HCT116 (cell line): ENCODE measurements at regions not wholly inside any gene's neighbourhood (a gene's known extent, or its start where the extent isn't known, plus 50 kb on each side); places are given as distances from the start of the nearest gene placed in this dataset.

Experiments
- CTCF ChIP-seq, 3 experiments: fragments of 200-600 bp in 1 of 3; sonication (generic) in 1 of 3; IDR thresholded peaks in 2 of 3; conservative IDR thresholded peaks in 1 of 3; 2 replicates each; pipeline ENCODE4 v1.5.1; 2012 to 2017; ENCODE audit warnings: low read depth in 2 of 3, low read length in 2 of 3, antibody characterized with exemption in 1 of 3, borderline replicate concordance in 1 of 3, control low read depth in 1 of 3, mild to moderate bottlenecking in 1 of 3, mixed read lengths in 1 of 3, mixed run types in 1 of 3, moderate library complexity in 1 of 3; ENCODE audit not compliant: insufficient read depth in 1 of 3
- EZH2 ChIP-seq: fragments of 200-600 bp; sonication (generic); IDR thresholded peaks from 2 replicates; pipeline ENCODE4 v1.6.1; 2017; ENCODE audit warnings: antibody characterized with exemption, mixed run types
- EZH2phosphoT487 ChIP-seq: fragments of 200-600 bp; IDR thresholded peaks from 2 replicates; pipeline ENCODE4 v1.6.1; 2018; ENCODE audit warnings: antibody characterized with exemption, borderline replicate concordance
- POLR2A ChIP-seq: IDR thresholded peaks from 2 replicates; pipeline ENCODE4 v1.7.0; 2011; ENCODE audit warnings: borderline replicate concordance; ENCODE audit not compliant: insufficient read depth, insufficient read length; ENCODE audit errors: extremely low read depth
- POLR2AphosphoS5 ChIP-seq: IDR thresholded peaks from 2 replicates; pipeline ENCODE4 v1.6.1; 2011; ENCODE audit warnings: mild to moderate bottlenecking, low read depth, low read length, moderate library complexity

GRCh38 chr3:99322551-99322950, 315.8 kb upstream of the COL8A1 start:
- TF ChIP-seq CTCF (IDR thresholded peaks at IDR 0.05 in 2 of 3, conservative IDR thresholded peaks at IDR 0.05 in 1 of 3; ENCODE audit: borderline replicate concordance in 1 of 3, insufficient read depth in 1 of 3, low read depth in 2 of 3, low read length in 2 of 3) (no peak), POLR2A (no peak), POLR2AphosphoS5 (no peak), EZH2phosphoT487 (no peak), EZH2 (no peak)
